HG03354 (cell line): ENCODE measurements at regions not wholly inside any gene's neighbourhood (a gene's known extent, or its start where the extent isn't known, plus 50 kb on each side); places are given as distances from the start of the nearest gene placed in this dataset.
"Not testable (repeated sequence)": the region's sequence is repeated elsewhere in the genome, so short reads cannot be mapped to it uniquely, and the experiment has no call there.

Experiments used
- ATAC-seq: cut with Tn5 transposase; IDR thresholded peaks from one replicate; pipeline ENCODE4 v1.9.1; 2021; ENCODE audit warnings: mild to moderate bottlenecking; ENCODE audit not compliant: unreplicated experiment, poor library complexity, severe bottlenecking

- no peak for ATAC-seq
Measured at GRCh38 chr17:79560527-79560926, 50.3 kb downstream of the RBFOX3 start.

- no peak for ATAC-seq
Measured at GRCh38 chr17:79559111-79559887, 51.6 kb downstream of the RBFOX3 start.

DNA sequence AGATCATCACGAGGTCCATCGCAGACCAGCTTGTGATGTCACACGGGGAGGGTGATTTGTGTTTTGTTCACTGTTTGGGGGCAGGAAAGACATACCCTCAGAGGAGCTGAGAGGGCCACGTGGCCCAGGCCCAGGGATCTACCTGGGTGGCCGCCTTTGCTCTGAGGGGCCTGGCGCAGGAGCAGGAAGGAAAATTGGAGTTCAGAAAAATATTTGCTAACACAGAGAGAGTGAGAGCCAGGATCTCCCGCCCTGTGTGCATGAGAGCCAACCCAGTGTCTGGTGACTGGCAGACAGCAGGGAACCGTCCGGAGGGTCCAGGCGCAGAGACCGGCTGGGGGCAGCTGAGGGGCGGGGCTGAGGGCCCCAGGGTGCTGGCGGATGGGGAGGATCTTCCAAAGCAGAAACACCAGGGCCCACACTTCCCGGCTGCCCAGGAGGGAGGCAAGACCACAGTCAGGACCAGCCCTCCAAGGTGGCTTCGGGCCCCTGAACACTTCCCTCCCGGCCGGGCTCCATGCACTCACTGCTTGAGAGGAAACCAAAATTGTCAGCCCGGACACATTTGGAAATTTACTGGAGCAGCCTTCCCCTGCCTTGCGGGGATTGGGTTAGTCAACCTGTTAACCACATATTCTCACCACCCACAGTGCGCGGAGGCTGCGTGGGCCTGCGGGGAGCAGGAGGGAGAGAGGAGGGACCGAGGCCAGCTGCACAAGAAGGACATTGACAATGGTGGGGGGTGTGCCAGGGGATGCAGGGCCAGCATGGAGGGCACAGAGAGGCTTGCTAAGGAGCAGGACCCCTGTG, 52.6 kb downstream of the RBFOX3 start:
- no peak for ATAC-seq

- ATAC-seq: no peak
Measured at GRCh38 chr17:79557276-79558090, 53.4 kb downstream of the RBFOX3 start.

DNA sequence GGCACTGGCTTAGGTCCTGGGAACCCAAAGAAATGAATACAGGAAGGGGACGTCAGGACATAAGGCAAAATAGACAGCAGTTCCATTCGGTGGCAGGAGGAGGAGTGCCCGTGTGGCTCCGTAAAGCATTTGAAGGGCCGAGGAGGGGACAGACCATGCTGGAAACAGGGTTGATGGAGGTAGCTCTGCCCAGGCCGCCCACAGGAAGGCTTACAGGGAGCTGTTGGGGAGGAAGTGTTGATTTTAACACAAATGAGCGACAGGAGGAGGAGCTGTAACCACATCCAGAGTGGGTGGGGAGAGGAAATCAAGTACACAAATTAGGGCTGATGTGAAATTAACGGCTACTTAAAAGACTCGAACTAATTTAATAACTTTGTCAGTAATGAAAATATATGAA, 54.6 kb downstream of the RBFOX3 start:
- ATAC-seq: no peak

DNA sequence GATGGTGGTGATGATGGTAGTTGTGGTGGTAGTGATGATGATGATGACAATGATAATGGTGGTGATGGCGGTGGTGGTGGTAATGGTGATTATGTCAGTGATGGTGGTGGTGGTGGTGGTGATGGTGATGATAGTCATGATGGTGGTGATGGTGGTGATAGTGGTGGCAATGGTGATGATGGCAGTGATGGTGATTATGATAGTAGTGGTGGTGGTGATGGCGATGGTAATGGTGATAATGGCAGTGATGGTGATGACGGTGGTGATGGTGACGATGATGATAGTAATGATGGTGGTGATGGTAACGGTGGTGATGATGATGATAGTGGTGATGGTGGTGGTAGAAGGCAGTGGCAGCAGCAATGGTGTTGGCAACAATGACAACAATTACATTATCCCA, 55.3 kb downstream of the RBFOX3 start:
- no peak for ATAC-seq

GRCh38 chr17:79554346-79554745, 56.5 kb downstream of the RBFOX3 start:
- not testable (repeated sequence) for ATAC-seq

GRCh38 chr17:79552824-79553223, 58.0 kb downstream of the RBFOX3 start:
- ATAC-seq: no peak

- no peak for ATAC-seq
Measured at GRCh38 chr17:79552405-79552804, 58.4 kb downstream of the RBFOX3 start.

DNA sequence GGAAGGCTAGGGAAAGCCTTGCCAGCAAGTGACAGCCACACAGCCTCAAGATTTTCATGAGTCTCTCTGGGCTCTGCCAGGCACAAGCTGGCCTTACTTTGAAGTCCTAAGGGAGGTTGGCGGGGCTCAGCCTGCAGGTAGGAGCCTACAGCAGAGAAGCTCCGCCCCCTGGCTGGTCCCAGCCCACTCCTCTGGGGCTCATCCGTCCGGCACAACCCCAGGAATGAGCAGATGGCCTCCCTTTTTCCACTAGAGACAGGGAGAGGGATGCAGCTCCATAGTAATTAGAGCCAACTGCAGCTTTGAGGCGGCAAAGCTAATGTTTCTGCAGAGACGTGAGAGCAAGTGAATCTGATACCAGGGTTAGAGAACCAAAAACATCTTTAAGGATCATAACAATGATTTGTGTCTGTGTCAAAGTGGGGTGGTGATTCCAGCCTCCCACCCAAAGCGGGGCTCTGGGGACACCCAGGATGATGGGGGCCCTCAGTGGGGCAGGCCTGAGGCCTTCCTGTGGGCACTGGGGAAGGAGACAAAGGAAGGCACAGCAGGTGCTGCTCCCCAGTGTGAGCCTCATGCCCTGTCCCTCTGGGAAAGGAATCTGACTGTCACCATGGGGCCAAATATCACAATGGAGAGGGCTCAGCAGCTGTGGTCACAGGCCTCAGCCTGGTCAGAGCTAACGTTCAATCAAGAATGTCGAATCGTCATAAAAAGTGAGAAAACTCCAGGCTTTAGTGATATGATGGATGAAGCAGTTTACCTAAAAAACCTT, 61.5 kb downstream of the RBFOX3 start:
- ATAC-seq: no peak

GRCh38 chr17:79548116-79548515, 62.7 kb downstream of the RBFOX3 start:
- no peak for ATAC-seq

- no peak for ATAC-seq
Measured at GRCh38 chr17:79547586-79547985, 63.3 kb downstream of the RBFOX3 start.

DNA sequence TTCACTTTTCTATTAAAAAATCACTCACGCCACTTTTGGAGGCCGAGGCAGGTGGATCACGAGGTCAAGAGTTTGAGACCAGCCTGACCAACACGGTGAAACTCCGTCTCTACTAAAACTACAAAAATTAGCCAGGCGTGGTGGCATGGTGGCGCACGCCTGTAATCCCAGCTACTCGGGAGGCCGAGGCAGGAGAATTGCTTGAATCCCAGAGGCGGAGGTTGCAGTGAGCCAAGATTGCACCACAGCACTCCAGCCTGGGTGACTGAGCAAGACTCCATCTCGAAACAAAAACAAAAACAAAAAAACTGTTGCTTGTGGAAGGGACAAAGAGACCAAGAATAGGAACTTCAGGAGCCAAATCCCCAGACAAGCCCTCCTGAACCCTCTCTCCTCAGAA, 63.7 kb downstream of the RBFOX3 start:
- not testable (repeated sequence) for ATAC-seq

GRCh38 chr17:79546386-79546785, 64.5 kb downstream of the RBFOX3 start:
- ATAC-seq: no peak

- no peak for ATAC-seq
Measured at GRCh38 chr17:79545251-79546005, 65.4 kb downstream of the RBFOX3 start.

DNA sequence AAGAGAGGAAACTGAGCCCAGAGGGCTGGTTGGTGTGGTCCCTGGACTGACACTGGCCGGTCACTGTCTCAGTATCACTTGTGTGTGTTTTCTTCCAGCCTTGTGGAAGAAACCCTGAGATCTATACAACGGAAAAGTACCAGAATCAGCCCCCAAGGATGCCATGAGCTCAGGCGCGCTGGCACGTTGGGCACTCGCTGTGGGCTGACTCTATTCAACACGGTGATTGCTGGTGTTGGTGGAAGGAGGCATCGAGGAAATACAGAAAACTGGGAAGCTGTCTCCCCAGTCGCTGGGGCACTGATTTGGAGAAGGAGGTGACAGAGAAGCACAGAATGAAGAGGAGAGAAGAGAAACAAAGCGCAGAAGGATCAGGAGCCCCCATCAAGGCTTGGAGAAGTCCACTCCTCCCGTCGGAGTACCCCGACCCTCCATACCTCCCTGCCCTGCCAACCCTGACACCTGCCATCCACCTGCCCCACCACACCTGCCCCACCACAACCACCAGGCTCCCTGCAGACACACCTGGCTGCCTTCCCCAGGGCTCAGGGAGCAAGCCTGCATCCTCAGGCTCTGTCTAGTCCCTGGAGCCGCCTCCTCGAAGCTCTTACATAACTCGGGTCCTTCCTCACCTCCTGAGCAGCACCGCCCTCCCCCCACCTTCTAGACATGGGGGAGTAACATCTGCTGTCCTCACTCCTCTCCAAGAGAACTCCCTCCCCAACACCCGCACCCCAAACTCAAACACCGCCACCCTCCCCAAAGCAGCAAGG, 66.5 kb downstream of the RBFOX3 start:
- no peak for ATAC-seq

DNA sequence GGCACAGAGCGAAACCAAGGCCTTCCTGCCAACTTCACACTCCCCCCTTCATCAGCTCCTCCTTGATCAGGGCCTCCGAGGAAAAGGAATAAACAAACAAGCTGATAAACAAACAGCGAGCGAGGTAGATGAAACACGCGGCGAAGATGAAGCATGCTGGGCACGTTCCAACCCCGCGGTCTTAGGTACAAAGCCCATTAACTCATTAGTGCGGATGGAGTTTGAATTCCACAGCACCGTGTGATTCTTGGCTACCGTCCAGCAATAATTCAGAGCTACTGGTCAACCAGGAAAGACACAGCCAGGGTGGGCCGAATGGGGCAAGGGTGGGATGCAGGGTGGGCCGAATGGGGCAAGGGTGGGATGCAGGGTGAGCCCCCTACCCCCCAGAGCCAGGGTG, 67.3 kb downstream of the RBFOX3 start:
- ATAC-seq: no peak

DNA sequence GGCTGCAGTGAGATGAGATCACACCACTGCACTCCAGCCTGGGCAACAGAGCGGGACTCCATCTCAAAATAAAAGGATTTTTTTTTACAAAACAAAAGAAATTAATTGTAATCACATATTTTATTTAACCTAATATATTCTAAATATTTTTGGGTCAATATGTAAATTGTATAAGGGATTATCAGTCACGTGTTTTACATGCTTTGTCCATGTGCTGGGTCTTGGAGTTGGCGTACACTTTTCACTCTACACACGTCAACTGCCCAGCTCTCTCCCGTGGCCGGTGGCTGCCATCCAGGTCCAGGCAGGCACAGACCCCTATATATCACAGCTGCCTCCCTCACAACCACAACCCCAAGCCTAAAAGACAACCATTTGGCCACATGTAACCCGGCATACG, 68.1 kb downstream of the RBFOX3 start:
- ATAC-seq: no peak
